Neural cell (in vitro differentiated cells): ENCODE measurements at regions not wholly inside any gene's neighbourhood (a gene's known extent, or its start where the extent isn't known, plus 50 kb on each side); places are given as distances from the start of the nearest gene placed in this dataset.

Source experiments
- SMC3 ChIP-seq: fragments of 450-650 bp; conservative IDR thresholded peaks from 2 replicates; pipeline ENCODE4 v1.6.1; 2014; ENCODE audit warnings: antibody characterized with exemption, mild to moderate bottlenecking, moderate library complexity; ENCODE audit not compliant: poor library complexity
- TF ChIP-seq, protein P1 (sequence below): fragments of 450-650 bp; IDR thresholded peaks from 2 replicates; pipeline ENCODE4 v1.5.1; 2014; ENCODE audit warnings: antibody characterized with exemption, mild to moderate bottlenecking, moderate library complexity; ENCODE audit not compliant: poor library complexity, severe bottlenecking

DNA sequence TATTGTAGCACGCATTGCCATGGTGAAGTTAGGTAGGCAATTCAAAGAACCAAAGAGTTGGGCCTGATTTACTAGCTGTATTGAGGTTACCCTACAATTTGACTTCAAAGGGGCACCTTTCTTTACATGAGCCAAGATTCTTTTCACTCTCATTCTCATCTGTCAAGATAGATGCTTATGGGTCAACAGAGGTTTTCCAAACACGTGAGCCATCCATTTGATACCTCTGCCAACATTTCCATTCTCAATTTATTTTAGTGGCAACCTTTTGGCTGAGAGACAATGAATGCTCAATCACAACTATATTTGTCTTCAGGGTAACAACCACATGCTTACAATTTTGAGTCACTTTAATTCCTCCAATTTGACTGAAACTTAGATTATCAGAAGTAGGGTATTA lies 370.6 kb upstream of the CDH20 start:
- TF ChIP-seq, protein P1, sequence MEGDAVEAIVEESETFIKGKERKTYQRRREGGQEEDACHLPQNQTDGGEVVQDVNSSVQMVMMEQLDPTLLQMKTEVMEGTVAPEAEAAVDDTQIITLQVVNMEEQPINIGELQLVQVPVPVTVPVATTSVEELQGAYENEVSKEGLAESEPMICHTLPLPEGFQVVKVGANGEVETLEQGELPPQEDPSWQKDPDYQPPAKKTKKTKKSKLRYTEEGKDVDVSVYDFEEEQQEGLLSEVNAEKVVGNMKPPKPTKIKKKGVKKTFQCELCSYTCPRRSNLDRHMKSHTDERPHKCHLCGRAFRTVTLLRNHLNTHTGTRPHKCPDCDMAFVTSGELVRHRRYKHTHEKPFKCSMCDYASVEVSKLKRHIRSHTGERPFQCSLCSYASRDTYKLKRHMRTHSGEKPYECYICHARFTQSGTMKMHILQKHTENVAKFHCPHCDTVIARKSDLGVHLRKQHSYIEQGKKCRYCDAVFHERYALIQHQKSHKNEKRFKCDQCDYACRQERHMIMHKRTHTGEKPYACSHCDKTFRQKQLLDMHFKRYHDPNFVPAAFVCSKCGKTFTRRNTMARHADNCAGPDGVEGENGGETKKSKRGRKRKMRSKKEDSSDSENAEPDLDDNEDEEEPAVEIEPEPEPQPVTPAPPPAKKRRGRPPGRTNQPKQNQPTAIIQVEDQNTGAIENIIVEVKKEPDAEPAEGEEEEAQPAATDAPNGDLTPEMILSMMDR, result no peak
- TF ChIP-seq SMC3, result no peak
